ENCODE measurements at regions not wholly inside any gene's neighbourhood (a gene's known extent, or its start where the extent isn't known, plus 50 kb on each side); places are given as distances from the start of the nearest gene placed in this dataset.

- TF ChIP-seq POLR2AphosphoS5 (IDR thresholded peaks at IDR 0.05; ENCODE audit: borderline replicate concordance, low read depth, low read length) (no peak), EZH2 (IDR thresholded peaks at IDR 0.05) (no peak)
These were observed 58.3 kb downstream of the TMEM174 start for GRCh38 chr5:73231246-73231778.
